Activated CD8-positive, alpha-beta memory T cell treated with anti-CD3 and anti-CD28 coated beads, Interleukin-2, amount 10 ng/mL, durations not matched to agents 7 days and 5 days (primary cell): ENCODE measurements at regions not wholly inside any gene's neighbourhood (a gene's known extent, or its start where the extent isn't known, plus 50 kb on each side); places are given as distances from the start of the nearest gene placed in this dataset.

Experiments
- ATAC-seq: fragments of 150-1000 bp; cut with Tn5 transposase; one replicate; pipeline ENCODE4 v1.10.0; 2021; ENCODE audit warnings: moderate library complexity
- CTCF ChIA-PET: fragments of 350-600 bp; sonication (Branson Sonifier 250); formaldehyde crosslinking; loops from one replicate; lab custom pipeline; 2021; ENCODE audit warnings: antibody characterized with exemption; lab: Charles Lee
- DNase-seq: peaks from one replicate; pipeline ENCODE4 v3.0.0-alpha.2; 2020
- H3K27ac Mint-ChIP-seq: one replicate; pipeline ENCODE4 v1.8.0; 2021; ENCODE audit warnings: mild to moderate bottlenecking, mixed read lengths
- H3K27me3 Mint-ChIP-seq: one replicate; pipeline ENCODE4 v1.8.0; 2021; ENCODE audit warnings: mixed read lengths
- H3K36me3 Mint-ChIP-seq: one replicate; pipeline ENCODE4 v1.8.0; 2021; ENCODE audit warnings: mild to moderate bottlenecking, mixed read lengths
- H3K4me1 Mint-ChIP-seq: one replicate; pipeline ENCODE4 v1.8.0; 2021; ENCODE audit warnings: mixed read lengths
- H3K4me3 Mint-ChIP-seq: one replicate; pipeline ENCODE4 v1.8.0; 2021; ENCODE audit warnings: mild to moderate bottlenecking, moderate library complexity, mixed read lengths
- H3K9me3 Mint-ChIP-seq: one replicate; pipeline ENCODE4 v1.8.0; 2022; ENCODE audit warnings: low read depth, mixed read lengths

GRCh38 chr11:115572551-115572950 is 68.3 kb upstream of the CADM1 start:
- DNase-seq (no peak), ATAC-seq (no peak)
- no peaks in the 10 kb centered on the region for H3K9me3 Mint-ChIP-seq
- H3K27ac Mint-ChIP-seq = no peak overlapping the region
- H3K4me1 Mint-ChIP-seq = no peaks in the 10 kb centered on the region
- CTCF ChIA-PET = no interaction called here
- no peaks in the 10 kb centered on the region for H3K36me3 Mint-ChIP-seq
- no peak overlapping the region for H3K4me3 Mint-ChIP-seq
- H3K27me3 Mint-ChIP-seq = no peaks in the 10 kb centered on the region

DNA sequence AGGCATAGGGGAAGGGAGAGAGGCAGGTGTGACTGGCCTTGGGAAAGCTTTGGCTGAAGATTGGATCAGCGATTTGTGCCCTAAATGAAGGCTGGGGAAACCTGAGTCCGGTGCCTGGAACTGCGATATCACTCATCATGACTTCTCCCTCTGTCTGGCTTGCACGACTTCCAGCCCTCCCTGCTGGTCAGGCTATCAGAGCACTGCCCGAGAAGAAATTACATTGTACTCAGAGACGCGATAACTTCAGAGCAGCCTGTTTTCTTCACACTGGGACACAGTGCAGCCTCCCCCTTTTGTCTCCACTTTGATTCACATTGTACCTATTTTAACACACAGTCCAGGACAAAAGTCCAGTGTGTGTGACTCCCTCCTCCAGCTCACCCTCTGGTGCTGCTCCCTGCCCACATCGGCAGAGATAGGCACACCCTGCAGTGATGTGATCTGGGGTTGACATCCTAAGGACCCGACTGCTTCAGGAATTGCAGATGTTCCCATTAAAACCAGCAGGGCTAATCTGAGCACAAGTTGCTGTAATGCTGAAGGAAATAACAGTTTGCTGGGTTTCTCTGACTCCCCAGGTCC is 62.1 kb upstream of the CADM1 start:
- no peak overlapping the region for H3K27ac Mint-ChIP-seq
- H3K36me3 Mint-ChIP-seq = no peaks in the 10 kb centered on the region
- no peaks in the 10 kb centered on the region for H3K9me3 Mint-ChIP-seq
- no peaks in the 10 kb centered on the region for H3K27me3 Mint-ChIP-seq
- no peak for DNase-seq
- no peak for ATAC-seq
- CTCF ChIA-PET = no interaction called here
- H3K4me1 Mint-ChIP-seq = no peaks in the 10 kb centered on the region
- no peak overlapping the region for H3K4me3 Mint-ChIP-seq

GRCh38 chr11:115564851-115565250 is 60.6 kb upstream of the CADM1 start:
- H3K4me3 Mint-ChIP-seq = no peak overlapping the region
- H3K36me3 Mint-ChIP-seq = no peaks in the 10 kb centered on the region
- DNase-seq = no peak
- ATAC-seq = no peak
- no peaks in the 10 kb centered on the region for H3K27me3 Mint-ChIP-seq
- CTCF ChIA-PET = no interaction called here
- H3K27ac Mint-ChIP-seq = no peak overlapping the region
- H3K9me3 Mint-ChIP-seq = no peaks in the 10 kb centered on the region
- no peaks in the 10 kb centered on the region for H3K4me1 Mint-ChIP-seq

GRCh38 chr11:115561116-115561515 is 56.9 kb upstream of the CADM1 start:
- ATAC-seq = no peak
- Mint-ChIP-seq H3K9me3 (no peaks in the 10 kb centered on the region), H3K36me3 (no peaks in the 10 kb centered on the region)

GRCh38 chr11:115558635-115559034 is 54.4 kb upstream of the CADM1 start:
- H3K4me3 Mint-ChIP-seq = no peak overlapping the region
- H3K27ac Mint-ChIP-seq = no peak overlapping the region
- H3K9me3 Mint-ChIP-seq = no peaks in the 10 kb centered on the region
- DNase-seq (no peak), ATAC-seq (no peak)
- H3K27me3 Mint-ChIP-seq = no peaks in the 10 kb centered on the region
- H3K4me1 Mint-ChIP-seq = no peaks in the 10 kb centered on the region
- CTCF ChIA-PET = no interaction called here
- H3K36me3 Mint-ChIP-seq = no peaks in the 10 kb centered on the region

More at GRCh38 chr11:115561116-115561515, 56.9 kb upstream of the CADM1 start:
- no peak overlapping the region for H3K4me3 Mint-ChIP-seq
- H3K27me3 Mint-ChIP-seq = no peaks in the 10 kb centered on the region
- no peak for DNase-seq
- no peak overlapping the region for H3K27ac Mint-ChIP-seq
- CTCF ChIA-PET = no interaction called here
- no peaks in the 10 kb centered on the region for H3K4me1 Mint-ChIP-seq

- Mint-ChIP-seq H3K27me3 (no peaks in the 10 kb centered on the region), H3K9me3 (no peaks in the 10 kb centered on the region), H3K36me3 (no peaks in the 10 kb centered on the region), H3K4me3 (no peak overlapping the region), H3K4me1 (no peaks in the 10 kb centered on the region), H3K27ac (no peak overlapping the region)
- ATAC-seq (no peak), DNase-seq (no peak)
- CTCF ChIA-PET = no interaction called here
These were observed 53.5 kb upstream of the CADM1 start for GRCh38 chr11:115557681-115558080.

DNA sequence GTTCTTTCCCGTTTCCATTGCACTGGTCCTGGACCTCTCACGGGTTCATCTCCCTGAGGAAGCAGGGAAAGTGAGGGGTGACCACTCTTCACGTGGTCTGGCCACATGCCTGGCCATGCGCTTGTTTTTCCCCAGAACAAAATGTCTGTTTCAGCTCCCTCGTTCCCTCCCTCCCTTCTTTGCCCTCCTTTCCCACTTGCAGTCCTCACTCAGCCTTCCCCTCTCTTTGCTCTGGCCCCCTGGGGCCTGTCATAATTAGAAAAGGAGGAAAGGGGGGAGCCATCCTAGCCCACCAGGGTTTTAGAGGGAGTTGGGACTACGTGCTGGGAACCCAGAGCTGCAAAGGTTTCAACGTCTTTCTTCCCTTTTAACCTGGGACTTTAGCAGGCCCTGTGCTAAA is 52.8 kb upstream of the CADM1 start:
- H3K4me1 Mint-ChIP-seq = no peaks in the 10 kb centered on the region
- ATAC-seq = no peak
- no peak for DNase-seq
- H3K27ac Mint-ChIP-seq = no peak overlapping the region
- CTCF ChIA-PET = no interaction called here
- H3K36me3 Mint-ChIP-seq = no peaks in the 10 kb centered on the region
- no peak overlapping the region for H3K4me3 Mint-ChIP-seq
- no peaks in the 10 kb centered on the region for H3K9me3 Mint-ChIP-seq
- H3K27me3 Mint-ChIP-seq = no peaks in the 10 kb centered on the region

- CTCF ChIA-PET = no interaction called here
- H3K27me3 Mint-ChIP-seq = no peaks in the 10 kb centered on the region
- no peaks in the 10 kb centered on the region for H3K9me3 Mint-ChIP-seq
- DNase-seq (no peak), ATAC-seq (no peak)
- H3K4me1 Mint-ChIP-seq = no peaks in the 10 kb centered on the region
- H3K36me3 Mint-ChIP-seq = no peaks in the 10 kb centered on the region
- no peak overlapping the region for H3K27ac Mint-ChIP-seq
- H3K4me3 Mint-ChIP-seq = no peak overlapping the region
These were observed 51.3 kb upstream of the CADM1 start for GRCh38 chr11:115555336-115556090.
